ENCODE measurements at regions not wholly inside any gene's neighbourhood (a gene's known extent, or its start where the extent isn't known, plus 50 kb on each side); places are given as distances from the start of the nearest gene placed in this dataset.

DNA sequence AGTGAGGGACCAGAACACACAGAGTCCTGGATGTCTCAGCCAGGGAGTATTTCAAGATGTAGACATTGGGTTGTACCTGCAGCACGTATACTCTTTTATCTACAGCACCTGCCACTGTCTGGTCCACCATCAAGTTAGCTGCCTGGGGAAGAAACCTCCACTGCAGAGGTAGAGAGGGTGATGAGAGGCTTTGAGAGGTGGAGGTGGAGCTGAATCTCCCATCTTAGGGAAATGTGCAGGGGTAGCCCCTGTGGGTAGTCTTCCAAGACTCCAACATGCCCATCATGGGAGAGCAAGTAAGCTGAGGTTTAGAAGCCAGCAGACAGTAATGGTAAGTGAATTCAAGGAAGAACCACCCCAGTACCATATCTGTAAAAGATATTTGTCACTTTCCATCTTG, 93.3 kb upstream of the CELF4 start:
- H3K4me3 ChIP-seq (ENCODE audit: insufficient read depth, low read depth, low read length, poor library complexity, severe bottlenecking), result no peak overlapping the region

DNA sequence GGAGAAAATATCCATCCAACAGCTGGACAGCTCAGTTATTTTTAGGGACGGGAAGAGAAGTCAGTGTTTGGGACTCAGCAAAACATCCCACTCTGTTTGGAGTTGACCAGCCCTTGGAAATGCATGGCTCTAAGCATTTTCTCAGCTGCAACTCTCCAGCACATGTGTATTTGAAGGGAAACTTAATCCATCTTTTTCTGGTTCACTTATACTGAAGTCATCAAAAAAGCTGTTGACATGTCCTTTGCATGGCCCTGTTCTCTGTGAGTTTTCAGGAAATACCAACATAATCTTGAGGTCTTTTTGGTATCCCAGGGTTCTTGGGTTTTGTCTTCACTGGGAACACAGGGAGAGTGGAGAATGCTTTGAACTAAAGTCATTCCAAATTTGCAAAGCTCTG, 91.9 kb upstream of the CELF4 start:
- H3K4me3 ChIP-seq (ENCODE audit: insufficient read depth, low read depth, low read length, poor library complexity, severe bottlenecking), result no peak overlapping the region
- H3K4me1 ChIP-seq (ENCODE audit: control insufficient read depth, insufficient read depth, low read length, poor library complexity, severe bottlenecking), result no peaks in the 10 kb centered on the region
- no peaks in the 10 kb centered on the region for H3K27me3 ChIP-seq (replicated peaks; ENCODE audit: control insufficient read depth, insufficient read depth, low read length, poor library complexity, severe bottlenecking)

More for the DNA sequence above, 93.3 kb upstream of the CELF4 start:
- Histone ChIP-seq H3K27me3 (replicated peaks; ENCODE audit: control insufficient read depth, insufficient read depth, low read length, poor library complexity, severe bottlenecking) (no peaks in the 10 kb centered on the region), H3K9me3 (ENCODE audit: control insufficient read depth, low read length) (no peaks in the 10 kb centered on the region), H3K27ac (ENCODE audit: insufficient read depth, low read length, poor library complexity, severe bottlenecking) (no peak overlapping the region), H3K4me1 (ENCODE audit: control insufficient read depth, insufficient read depth, low read length, poor library complexity, severe bottlenecking) (no peaks in the 10 kb centered on the region), H3K36me3 (ENCODE audit: control insufficient read depth, insufficient read depth, low read length) (no peaks in the 10 kb centered on the region)
- DNase-seq, result no peak

GRCh38 chr18:37654731-37655369, 89.3 kb upstream of the CELF4 start:
- H3K27ac ChIP-seq (ENCODE audit: insufficient read depth, low read length, poor library complexity, severe bottlenecking), result no peak overlapping the region
- no peak for DNase-seq
- H3K9me3 ChIP-seq (ENCODE audit: control insufficient read depth, low read length), result no peaks in the 10 kb centered on the region
- H3K36me3 ChIP-seq (ENCODE audit: control insufficient read depth, insufficient read depth, low read length), result no peaks in the 10 kb centered on the region
- no peak overlapping the region for H3K4me3 ChIP-seq (ENCODE audit: insufficient read depth, low read depth, low read length, poor library complexity, severe bottlenecking)
- no peaks in the 10 kb centered on the region for H3K27me3 ChIP-seq (replicated peaks; ENCODE audit: control insufficient read depth, insufficient read depth, low read length, poor library complexity, severe bottlenecking)
- no peaks in the 10 kb centered on the region for H3K4me1 ChIP-seq (ENCODE audit: control insufficient read depth, insufficient read depth, low read length, poor library complexity, severe bottlenecking)

More for the DNA sequence above, 91.9 kb upstream of the CELF4 start:
- H3K27ac ChIP-seq (ENCODE audit: insufficient read depth, low read length, poor library complexity, severe bottlenecking), result no peak overlapping the region
- no peaks in the 10 kb centered on the region for H3K36me3 ChIP-seq (ENCODE audit: control insufficient read depth, insufficient read depth, low read length)
- no peaks in the 10 kb centered on the region for H3K9me3 ChIP-seq (ENCODE audit: control insufficient read depth, low read length)
- no peak for DNase-seq

GRCh38 chr18:37654034-37654433, 88.4 kb upstream of the CELF4 start:
- no peaks in the 10 kb centered on the region for H3K27me3 ChIP-seq (replicated peaks; ENCODE audit: control insufficient read depth, insufficient read depth, low read length, poor library complexity, severe bottlenecking)
- no peak for DNase-seq
- H3K36me3 ChIP-seq (ENCODE audit: control insufficient read depth, insufficient read depth, low read length), result no peaks in the 10 kb centered on the region
- no peaks in the 10 kb centered on the region for H3K4me1 ChIP-seq (ENCODE audit: control insufficient read depth, insufficient read depth, low read length, poor library complexity, severe bottlenecking)
- H3K27ac ChIP-seq (ENCODE audit: insufficient read depth, low read length, poor library complexity, severe bottlenecking), result no peak overlapping the region
- H3K4me3 ChIP-seq (ENCODE audit: insufficient read depth, low read depth, low read length, poor library complexity, severe bottlenecking), result no peak overlapping the region
- H3K9me3 ChIP-seq (ENCODE audit: control insufficient read depth, low read length), result no peaks in the 10 kb centered on the region

GRCh38 chr18:37653618-37654017, 88.0 kb upstream of the CELF4 start:
- Histone ChIP-seq H3K4me1 (ENCODE audit: control insufficient read depth, insufficient read depth, low read length, poor library complexity, severe bottlenecking) (no peaks in the 10 kb centered on the region), H3K9me3 (ENCODE audit: control insufficient read depth, low read length) (no peaks in the 10 kb centered on the region), H3K27ac (ENCODE audit: insufficient read depth, low read length, poor library complexity, severe bottlenecking) (no peak overlapping the region), H3K4me3 (ENCODE audit: insufficient read depth, low read depth, low read length, poor library complexity, severe bottlenecking) (no peak overlapping the region), H3K27me3 (replicated peaks; ENCODE audit: control insufficient read depth, insufficient read depth, low read length, poor library complexity, severe bottlenecking) (no peaks in the 10 kb centered on the region), H3K36me3 (ENCODE audit: control insufficient read depth, insufficient read depth, low read length) (no peaks in the 10 kb centered on the region)
- DNase-seq, result no peak

- DNase-seq, result no peak
- Histone ChIP-seq H3K27ac (ENCODE audit: insufficient read depth, low read length, poor library complexity, severe bottlenecking) (no peak overlapping the region), H3K9me3 (ENCODE audit: control insufficient read depth, low read length) (no peaks in the 10 kb centered on the region), H3K36me3 (ENCODE audit: control insufficient read depth, insufficient read depth, low read length) (no peaks in the 10 kb centered on the region), H3K4me3 (ENCODE audit: insufficient read depth, low read depth, low read length, poor library complexity, severe bottlenecking) (no peak overlapping the region), H3K27me3 (replicated peaks; ENCODE audit: control insufficient read depth, insufficient read depth, low read length, poor library complexity, severe bottlenecking) (no peaks in the 10 kb centered on the region), H3K4me1 (ENCODE audit: control insufficient read depth, insufficient read depth, low read length, poor library complexity, severe bottlenecking) (no peaks in the 10 kb centered on the region)
These were observed 84.3 kb upstream of the CELF4 start for GRCh38 chr18:37649930-37650329.

GRCh38 chr18:37649416-37649815, 83.8 kb upstream of the CELF4 start:
- H3K4me1 ChIP-seq (ENCODE audit: control insufficient read depth, insufficient read depth, low read length, poor library complexity, severe bottlenecking), result no peaks in the 10 kb centered on the region
- no peak for DNase-seq
- H3K36me3 ChIP-seq (ENCODE audit: control insufficient read depth, insufficient read depth, low read length), result no peaks in the 10 kb centered on the region
- H3K9me3 ChIP-seq (ENCODE audit: control insufficient read depth, low read length), result peaks cover under 1% of the 10 kb centered on the region
- H3K4me3 ChIP-seq (ENCODE audit: insufficient read depth, low read depth, low read length, poor library complexity, severe bottlenecking), result no peak overlapping the region
- H3K27me3 ChIP-seq (replicated peaks; ENCODE audit: control insufficient read depth, insufficient read depth, low read length, poor library complexity, severe bottlenecking), result no peaks in the 10 kb centered on the region
- no peak overlapping the region for H3K27ac ChIP-seq (ENCODE audit: insufficient read depth, low read length, poor library complexity, severe bottlenecking)

DNA sequence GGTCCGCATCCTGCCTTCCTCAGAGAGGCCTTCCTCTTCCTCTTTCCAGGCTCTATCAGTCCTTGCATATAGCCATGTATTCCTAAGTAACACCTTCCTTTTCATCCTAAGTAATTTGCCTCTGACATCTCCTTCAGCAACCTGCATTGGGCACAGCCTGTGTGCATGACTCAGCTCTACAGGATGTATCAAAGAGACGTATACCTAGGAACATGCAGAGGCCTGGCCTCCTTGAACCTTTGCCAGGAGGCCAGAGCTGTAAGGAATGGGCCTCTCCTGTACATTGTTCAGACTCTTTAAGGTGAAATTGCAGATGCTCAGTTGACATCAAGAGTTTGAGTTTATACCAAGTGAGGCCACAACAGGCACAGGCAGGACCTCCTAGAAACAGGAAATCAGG, 76.0 kb upstream of the CELF4 start:
- no peaks in the 10 kb centered on the region for H3K27me3 ChIP-seq (replicated peaks; ENCODE audit: control insufficient read depth, insufficient read depth, low read length, poor library complexity, severe bottlenecking)
- no peak overlapping the region for H3K27ac ChIP-seq (ENCODE audit: insufficient read depth, low read length, poor library complexity, severe bottlenecking)
- H3K4me3 ChIP-seq (ENCODE audit: insufficient read depth, low read depth, low read length, poor library complexity, severe bottlenecking), result no peak overlapping the region
- H3K36me3 ChIP-seq (ENCODE audit: control insufficient read depth, insufficient read depth, low read length), result no peaks in the 10 kb centered on the region
- no peaks in the 10 kb centered on the region for H3K4me1 ChIP-seq (ENCODE audit: control insufficient read depth, insufficient read depth, low read length, poor library complexity, severe bottlenecking)
- peaks cover 3% of the 10 kb centered on the region for H3K9me3 ChIP-seq (ENCODE audit: control insufficient read depth, low read length)
- DNase-seq, result no peak

DNA sequence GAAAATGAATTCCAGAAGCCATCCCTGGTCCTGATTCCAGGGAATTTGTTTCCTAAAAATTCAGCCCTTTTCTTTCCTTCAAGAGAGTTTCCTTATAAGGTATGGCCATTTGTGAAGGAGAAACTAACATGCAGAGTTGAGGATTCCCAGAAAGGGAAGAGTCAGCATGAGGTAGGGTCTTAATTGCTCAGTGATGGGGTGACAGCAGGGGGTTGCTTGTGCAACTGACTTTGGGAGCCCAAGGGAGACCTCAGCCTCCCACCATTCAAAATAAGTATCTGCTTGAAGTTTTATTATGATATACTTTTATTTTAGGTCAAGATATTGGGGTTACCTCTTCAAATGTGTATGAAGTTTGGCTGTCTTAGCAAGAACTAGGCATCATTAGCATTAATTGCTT, 74.9 kb upstream of the CELF4 start:
- Histone ChIP-seq H3K27me3 (replicated peaks; ENCODE audit: control insufficient read depth, insufficient read depth, low read length, poor library complexity, severe bottlenecking) (no peaks in the 10 kb centered on the region), H3K4me3 (ENCODE audit: insufficient read depth, low read depth, low read length, poor library complexity, severe bottlenecking) (no peak overlapping the region), H3K36me3 (ENCODE audit: control insufficient read depth, insufficient read depth, low read length) (no peaks in the 10 kb centered on the region), H3K4me1 (ENCODE audit: control insufficient read depth, insufficient read depth, low read length, poor library complexity, severe bottlenecking) (no peaks in the 10 kb centered on the region), H3K9me3 (ENCODE audit: control insufficient read depth, low read length) (peaks cover 3% of the 10 kb centered on the region), H3K27ac (ENCODE audit: insufficient read depth, low read length, poor library complexity, severe bottlenecking) (no peak overlapping the region)
- DNase-seq, result no peak

DNA sequence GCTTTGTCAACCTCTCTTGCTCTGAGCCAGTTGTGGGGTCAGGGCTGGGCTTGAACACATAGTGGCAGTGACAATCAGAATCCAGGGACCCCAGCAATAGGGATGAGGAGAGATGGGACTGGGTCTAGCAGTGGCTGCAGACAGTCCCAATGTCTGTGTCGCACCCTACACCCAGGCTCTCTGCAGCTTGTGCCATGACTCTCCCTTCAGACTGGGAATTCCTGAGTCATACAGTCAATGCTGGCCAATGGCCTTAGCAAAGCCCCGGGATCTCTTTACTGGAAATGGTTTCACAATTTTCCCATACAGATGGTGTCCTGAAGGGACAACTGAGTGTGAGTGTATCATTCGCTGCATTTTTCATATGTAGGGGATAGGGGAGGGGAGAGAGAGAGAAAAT, 74.2 kb upstream of the CELF4 start:
- no peak overlapping the region for H3K4me3 ChIP-seq (ENCODE audit: insufficient read depth, low read depth, low read length, poor library complexity, severe bottlenecking)
- no peaks in the 10 kb centered on the region for H3K4me1 ChIP-seq (ENCODE audit: control insufficient read depth, insufficient read depth, low read length, poor library complexity, severe bottlenecking)
- H3K36me3 ChIP-seq (ENCODE audit: control insufficient read depth, insufficient read depth, low read length), result no peaks in the 10 kb centered on the region
- no peak overlapping the region for H3K27ac ChIP-seq (ENCODE audit: insufficient read depth, low read length, poor library complexity, severe bottlenecking)
- no peak for DNase-seq
- peaks cover 3% of the 10 kb centered on the region for H3K9me3 ChIP-seq (ENCODE audit: control insufficient read depth, low read length)
- no peaks in the 10 kb centered on the region for H3K27me3 ChIP-seq (replicated peaks; ENCODE audit: control insufficient read depth, insufficient read depth, low read length, poor library complexity, severe bottlenecking)

All from effector memory CD4-positive, alpha-beta T cell (primary cell).